B cell (primary cell): ENCODE measurements at regions not wholly inside any gene's neighbourhood (a gene's known extent, or its start where the extent isn't known, plus 50 kb on each side); places are given as distances from the start of the nearest gene placed in this dataset.

ENCODE experiments used
- EZH2 ChIP-seq: IDR thresholded peaks from 2 replicates; pipeline ENCODE4 v1.6.1; 2012; ENCODE audit warnings: borderline replicate concordance, low read depth, mild to moderate bottlenecking, moderate library complexity, low read length; ENCODE audit not compliant: insufficient read depth, poor library complexity, severe bottlenecking
- TF ChIP-seq, protein P1 (sequence below): fragments of 200-600 bp; IDR thresholded peaks from one replicate; pipeline ENCODE4 v1.8.0; 2022; ENCODE audit warnings: antibody characterized with exemption, mild to moderate bottlenecking

DNA sequence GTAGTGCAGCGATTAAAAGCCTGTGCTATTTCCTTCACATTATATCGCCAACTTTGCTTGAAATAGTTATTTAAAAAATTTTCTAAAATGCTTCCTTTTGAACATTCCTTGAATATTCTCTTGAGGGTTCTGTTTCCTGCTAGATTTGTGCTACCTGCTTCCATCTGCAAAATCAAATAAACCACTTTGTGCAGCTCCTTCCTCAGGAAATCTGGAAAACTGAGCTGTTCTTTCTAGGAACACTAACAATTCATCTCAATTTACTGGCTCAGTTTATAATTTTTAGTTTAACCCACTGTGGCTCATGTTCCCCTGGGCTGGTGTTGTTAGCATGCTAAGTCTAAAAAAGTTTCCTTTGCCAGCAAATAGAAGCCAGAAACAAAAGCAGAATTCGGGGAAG lies 88.1 kb upstream of the LCORL start:
- TF ChIP-seq, protein P1, sequence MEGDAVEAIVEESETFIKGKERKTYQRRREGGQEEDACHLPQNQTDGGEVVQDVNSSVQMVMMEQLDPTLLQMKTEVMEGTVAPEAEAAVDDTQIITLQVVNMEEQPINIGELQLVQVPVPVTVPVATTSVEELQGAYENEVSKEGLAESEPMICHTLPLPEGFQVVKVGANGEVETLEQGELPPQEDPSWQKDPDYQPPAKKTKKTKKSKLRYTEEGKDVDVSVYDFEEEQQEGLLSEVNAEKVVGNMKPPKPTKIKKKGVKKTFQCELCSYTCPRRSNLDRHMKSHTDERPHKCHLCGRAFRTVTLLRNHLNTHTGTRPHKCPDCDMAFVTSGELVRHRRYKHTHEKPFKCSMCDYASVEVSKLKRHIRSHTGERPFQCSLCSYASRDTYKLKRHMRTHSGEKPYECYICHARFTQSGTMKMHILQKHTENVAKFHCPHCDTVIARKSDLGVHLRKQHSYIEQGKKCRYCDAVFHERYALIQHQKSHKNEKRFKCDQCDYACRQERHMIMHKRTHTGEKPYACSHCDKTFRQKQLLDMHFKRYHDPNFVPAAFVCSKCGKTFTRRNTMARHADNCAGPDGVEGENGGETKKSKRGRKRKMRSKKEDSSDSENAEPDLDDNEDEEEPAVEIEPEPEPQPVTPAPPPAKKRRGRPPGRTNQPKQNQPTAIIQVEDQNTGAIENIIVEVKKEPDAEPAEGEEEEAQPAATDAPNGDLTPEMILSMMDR, result no peak
- no peak for TF ChIP-seq EZH2
